ENCODE measurements at regions not wholly inside any gene's neighbourhood (a gene's known extent, or its start where the extent isn't known, plus 50 kb on each side); places are given as distances from the start of the nearest gene placed in this dataset.
"Not testable (repeated sequence)": the region's sequence is repeated elsewhere in the genome, so short reads cannot be mapped to it uniquely, and the experiment has no call there.

DNA sequence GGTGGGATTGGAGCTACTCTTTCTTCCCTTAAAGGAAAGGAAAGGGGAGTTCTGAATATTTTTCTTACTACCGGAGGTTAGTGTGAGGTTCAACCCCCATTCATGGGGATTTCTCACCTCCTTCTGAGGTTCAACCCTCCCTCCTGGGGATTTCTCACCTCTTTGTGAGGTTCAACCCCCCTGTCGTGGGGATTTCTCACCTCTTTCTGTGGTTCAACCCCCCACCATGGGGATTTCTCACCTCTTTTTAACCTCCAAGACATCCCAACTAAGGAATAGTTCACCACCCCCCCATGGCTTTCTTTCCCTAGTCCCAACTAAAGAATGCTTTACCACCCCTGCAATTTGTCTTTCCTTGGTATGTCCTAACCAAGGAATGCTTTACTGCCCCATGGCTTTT, 520.3 kb downstream of the EDEM1 start:
- Histone ChIP-seq H3K27ac (no peak overlapping the region), H3K4me1 (no peaks in the 10 kb centered on the region), H3K9me3 (no peaks in the 10 kb centered on the region), H3K27me3 (no peaks in the 10 kb centered on the region), H3K4me3 (no peak overlapping the region), H3K36me3 (no peaks in the 10 kb centered on the region)
- intact Hi-C loops (cut with DNase I) = no loop called here
- 75 to 89% methylated on average over 2 of the region's 2 CpGs for WGBS, 2 donors
- DNase-seq = no peak
- TF ChIP-seq POLR2A (IDR thresholded peaks at IDR 0.05) (no peak), EP300 (IDR thresholded peaks at IDR 0.05) (no peak)
- TF ChIP-seq, protein P1, sequence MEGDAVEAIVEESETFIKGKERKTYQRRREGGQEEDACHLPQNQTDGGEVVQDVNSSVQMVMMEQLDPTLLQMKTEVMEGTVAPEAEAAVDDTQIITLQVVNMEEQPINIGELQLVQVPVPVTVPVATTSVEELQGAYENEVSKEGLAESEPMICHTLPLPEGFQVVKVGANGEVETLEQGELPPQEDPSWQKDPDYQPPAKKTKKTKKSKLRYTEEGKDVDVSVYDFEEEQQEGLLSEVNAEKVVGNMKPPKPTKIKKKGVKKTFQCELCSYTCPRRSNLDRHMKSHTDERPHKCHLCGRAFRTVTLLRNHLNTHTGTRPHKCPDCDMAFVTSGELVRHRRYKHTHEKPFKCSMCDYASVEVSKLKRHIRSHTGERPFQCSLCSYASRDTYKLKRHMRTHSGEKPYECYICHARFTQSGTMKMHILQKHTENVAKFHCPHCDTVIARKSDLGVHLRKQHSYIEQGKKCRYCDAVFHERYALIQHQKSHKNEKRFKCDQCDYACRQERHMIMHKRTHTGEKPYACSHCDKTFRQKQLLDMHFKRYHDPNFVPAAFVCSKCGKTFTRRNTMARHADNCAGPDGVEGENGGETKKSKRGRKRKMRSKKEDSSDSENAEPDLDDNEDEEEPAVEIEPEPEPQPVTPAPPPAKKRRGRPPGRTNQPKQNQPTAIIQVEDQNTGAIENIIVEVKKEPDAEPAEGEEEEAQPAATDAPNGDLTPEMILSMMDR (IDR thresholded peaks at IDR 0.05) = no peak

DNA sequence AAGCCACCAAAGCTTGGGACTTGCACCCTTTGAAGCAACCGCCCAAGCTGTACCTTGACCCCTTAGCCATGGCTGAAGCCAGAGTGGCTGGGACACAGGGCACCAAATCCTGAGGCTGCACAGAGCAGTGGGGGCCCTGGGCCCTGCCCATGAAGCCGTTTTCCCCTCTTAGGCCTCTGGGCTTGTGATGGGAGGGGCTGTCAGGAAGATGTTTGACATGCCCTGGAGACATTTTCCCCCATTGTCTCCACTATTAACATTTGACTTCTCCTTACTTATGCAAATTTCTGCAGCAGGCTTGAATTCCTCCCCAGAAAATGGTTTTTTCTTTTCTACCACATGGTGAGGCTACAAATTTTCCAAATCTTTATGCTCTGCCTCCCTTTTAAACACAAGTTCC, 522.2 kb downstream of the EDEM1 start:
- no peaks in the 10 kb centered on the region for H3K27me3 ChIP-seq
- intact Hi-C loops (cut with DNase I) = no loop called here
- H3K4me3 ChIP-seq = no peak overlapping the region
- 67 to 79% methylated on average over 2 of the region's 2 CpGs for WGBS, 2 donors
- H3K27ac ChIP-seq = no peak overlapping the region
- TF ChIP-seq POLR2A (IDR thresholded peaks at IDR 0.05) (no peak), EP300 (IDR thresholded peaks at IDR 0.05) (no peak), POLR2AphosphoS5 (IDR thresholded peaks at IDR 0.05) (no peak)
- TF ChIP-seq, protein P1 (IDR thresholded peaks at IDR 0.05) = no peak
- no peaks in the 10 kb centered on the region for H3K9me3 ChIP-seq
- no peaks in the 10 kb centered on the region for H3K4me1 ChIP-seq
- no peaks in the 10 kb centered on the region for H3K36me3 ChIP-seq
- DNase-seq = no peak

DNA sequence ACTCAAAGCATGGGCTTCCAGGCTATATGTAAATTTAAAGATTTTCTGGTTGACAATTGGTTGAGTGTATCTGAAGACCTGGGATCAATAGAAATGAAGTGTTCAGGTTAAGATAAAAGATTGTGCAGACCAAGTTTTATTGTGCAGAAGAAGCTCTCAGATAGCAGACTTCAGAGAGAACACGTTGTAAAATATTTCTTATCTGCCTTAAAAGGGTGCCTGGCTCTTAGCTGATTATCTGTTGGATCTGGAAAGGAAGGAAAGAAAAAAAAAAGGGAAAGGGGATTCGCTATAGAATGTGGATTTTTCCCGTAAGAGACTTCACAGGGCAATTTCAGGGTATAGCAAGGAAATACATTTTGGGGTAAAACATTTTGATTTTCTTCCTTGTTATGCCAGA, 523.2 kb downstream of the EDEM1 start:
- WGBS, 2 donors = 68 to 73% methylated on average over 3 of the region's 3 CpGs
- H3K4me3 ChIP-seq = no peak overlapping the region
- H3K27me3 ChIP-seq = no peaks in the 10 kb centered on the region
- H3K36me3 ChIP-seq = no peaks in the 10 kb centered on the region
- intact Hi-C loops (cut with DNase I) = no loop called here
- no peaks in the 10 kb centered on the region for H3K9me3 ChIP-seq
- no peak for DNase-seq
- TF ChIP-seq POLR2A (IDR thresholded peaks at IDR 0.05) = no peak
- TF ChIP-seq EP300 (IDR thresholded peaks at IDR 0.05) = no peak
- TF ChIP-seq, protein P1 (IDR thresholded peaks at IDR 0.05) = no peak
- no peak for TF ChIP-seq POLR2AphosphoS5 (IDR thresholded peaks at IDR 0.05)
- no peak overlapping the region for H3K27ac ChIP-seq
- H3K4me1 ChIP-seq = no peaks in the 10 kb centered on the region

DNA sequence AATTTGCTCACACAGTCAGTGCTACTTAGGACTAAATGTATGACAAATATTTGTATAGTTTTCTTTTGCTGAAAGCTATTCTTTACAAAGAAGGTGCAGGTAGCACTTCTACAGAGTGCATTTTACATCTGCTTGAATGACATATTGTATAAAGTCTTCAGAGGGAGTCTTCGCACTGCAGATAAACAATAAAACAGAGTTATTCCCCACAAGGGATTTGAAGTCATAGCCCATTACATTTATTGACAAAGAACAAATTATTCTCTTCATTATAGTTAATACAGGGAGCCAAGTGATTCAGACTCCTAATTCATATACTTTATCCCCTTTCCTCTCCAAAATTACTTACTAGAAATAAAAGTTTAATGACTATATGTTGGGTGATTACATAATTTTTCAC, 529.7 kb downstream of the EDEM1 start:
- H3K36me3 ChIP-seq = no peaks in the 10 kb centered on the region
- no peaks in the 10 kb centered on the region for H3K4me1 ChIP-seq
- 84 to 87% methylated on average over 1 of the region's 1 CpG for WGBS, 2 donors
- no peak for DNase-seq
- H3K4me3 ChIP-seq = no peak overlapping the region
- no peaks in the 10 kb centered on the region for H3K27me3 ChIP-seq
- intact Hi-C loops (cut with DNase I) = no loop called here
- H3K27ac ChIP-seq = no peak overlapping the region
- H3K9me3 ChIP-seq = no peaks in the 10 kb centered on the region
- no peak for TF ChIP-seq POLR2AphosphoS5 (IDR thresholded peaks at IDR 0.05)
- no peak for TF ChIP-seq EP300 (IDR thresholded peaks at IDR 0.05)
- TF ChIP-seq, protein P1 (IDR thresholded peaks at IDR 0.05) = no peak
- TF ChIP-seq POLR2A (IDR thresholded peaks at IDR 0.05) = no peak

DNA sequence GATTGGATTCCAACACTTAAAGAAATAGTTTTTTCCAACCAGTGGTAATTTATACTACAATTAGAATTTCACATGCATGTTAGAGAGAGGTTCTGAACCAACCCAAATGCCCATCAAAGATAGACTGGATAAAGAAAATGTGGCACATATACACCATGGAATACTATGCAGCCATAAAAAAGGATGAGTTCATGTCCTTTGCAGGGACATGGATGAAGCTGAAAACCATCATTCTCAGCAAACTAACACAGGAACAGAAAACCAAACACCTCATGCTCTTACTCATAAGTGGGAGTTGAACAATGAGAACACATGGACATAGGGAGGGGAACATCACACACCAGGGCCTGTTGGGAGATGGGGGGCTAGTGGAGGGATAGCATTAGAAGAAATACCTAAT, 532.2 kb downstream of the EDEM1 start:
- H3K4me3 ChIP-seq; H3K27me3 ChIP-seq; H3K4me1 ChIP-seq; DNase-seq; H3K27ac ChIP-seq; H3K9me3 ChIP-seq; H3K36me3 ChIP-seq; intact Hi-C loops (cut with DNase I): not testable (repeated sequence)
